ENCODE measurements at regions not wholly inside any gene's neighbourhood (a gene's known extent, or its start where the extent isn't known, plus 50 kb on each side); places are given as distances from the start of the nearest gene placed in this dataset.

- Histone ChIP-seq H3K27ac (ENCODE audit: low read depth in 2 of 2, low read length in 2 of 2) (no peak overlapping the region), H3K9ac (ENCODE audit: low read length in 3 of 3) (no peak overlapping the region), H3K4me1 (ENCODE audit: control insufficient read depth in 2 of 3, insufficient read depth in 2 of 3, low read depth in 1 of 3, low read length in 3 of 3) (no peaks in the 10 kb centered on the region), H3K4me3 (ENCODE audit: low read length in 3 of 3) (no peak overlapping the region), H3K9me3 (ENCODE audit: control insufficient read depth in 2 of 3, insufficient read depth in 1 of 3, low read length in 3 of 3) (no peaks in the 10 kb centered on the region), H3K36me3 (ENCODE audit: control insufficient read depth in 2 of 3, insufficient read depth in 3 of 3, low read length in 3 of 3) (no peaks in the 10 kb centered on the region), H3K27me3 (ENCODE audit: control insufficient read depth, insufficient read depth, low read length) (no peaks in the 10 kb centered on the region)
- FAIRE-seq (no peak), DNase-seq (no peak)
- TF ChIP-seq CTCF (IDR thresholded peaks at IDR 0.05; ENCODE audit: borderline replicate concordance, extremely low read depth, insufficient read depth) = peak; percentile 27
- intact Hi-C loops (cut with DNase I) = no loop called here
Measured at GRCh38 chr4:23614284-23614892, 275.5 kb downstream of the PPARGC1A start.

- no peak overlapping the region for H3K9ac ChIP-seq (ENCODE audit: low read length in 3 of 3)
- no peaks in the 10 kb centered on the region for H3K4me1 ChIP-seq (ENCODE audit: control insufficient read depth in 2 of 3, insufficient read depth in 2 of 3, low read depth in 1 of 3, low read length in 3 of 3)
- no peaks in the 10 kb centered on the region for H3K36me3 ChIP-seq (ENCODE audit: control insufficient read depth in 2 of 3, insufficient read depth in 3 of 3, low read length in 3 of 3)
- no peaks in the 10 kb centered on the region for H3K9me3 ChIP-seq (ENCODE audit: control insufficient read depth in 2 of 3, insufficient read depth in 1 of 3, low read length in 3 of 3)
- no peak for DNase-seq
- no peak for TF ChIP-seq CTCF (IDR thresholded peaks at IDR 0.05; ENCODE audit: borderline replicate concordance, extremely low read depth, insufficient read depth)
- no peak overlapping the region for H3K4me3 ChIP-seq (ENCODE audit: low read length in 3 of 3)
- no peaks in the 10 kb centered on the region for H3K27me3 ChIP-seq (ENCODE audit: control insufficient read depth, insufficient read depth, low read length)
- intact Hi-C loops (cut with DNase I) = no loop called here
- no peak for FAIRE-seq
- no peak overlapping the region for H3K27ac ChIP-seq (ENCODE audit: low read depth in 2 of 2, low read length in 2 of 2)
Measured at GRCh38 chr4:23613782-23614181, 276.1 kb downstream of the PPARGC1A start.

- no peak overlapping the region for H3K27ac ChIP-seq (ENCODE audit: low read depth in 2 of 2, low read length in 2 of 2)
- H3K9me3 ChIP-seq (ENCODE audit: control insufficient read depth in 2 of 3, insufficient read depth in 1 of 3, low read length in 3 of 3) = no peaks in the 10 kb centered on the region
- no peaks in the 10 kb centered on the region for H3K36me3 ChIP-seq (ENCODE audit: control insufficient read depth in 2 of 3, insufficient read depth in 3 of 3, low read length in 3 of 3)
- no peaks in the 10 kb centered on the region for H3K27me3 ChIP-seq (ENCODE audit: control insufficient read depth, insufficient read depth, low read length)
- H3K9ac ChIP-seq (ENCODE audit: low read length in 3 of 3) = no peak overlapping the region
- DNase-seq = peak in 1 of 5 donors; percentile 30
- TF ChIP-seq CTCF (IDR thresholded peaks at IDR 0.05; ENCODE audit: borderline replicate concordance, extremely low read depth, insufficient read depth) = no peak
- FAIRE-seq = no peak
- H3K4me3 ChIP-seq (ENCODE audit: low read length in 3 of 3) = no peak overlapping the region
- intact Hi-C loops (cut with DNase I) = no loop called here
- no peaks in the 10 kb centered on the region for H3K4me1 ChIP-seq (ENCODE audit: control insufficient read depth in 2 of 3, insufficient read depth in 2 of 3, low read depth in 1 of 3, low read length in 3 of 3)
Measured at GRCh38 chr4:23602720-23603119, 287.1 kb downstream of the PPARGC1A start.

GRCh38 chr4:23594125-23594524, 295.7 kb downstream of the PPARGC1A start:
- Histone ChIP-seq H3K4me1 (ENCODE audit: control insufficient read depth in 2 of 3, insufficient read depth in 2 of 3, low read depth in 1 of 3, low read length in 3 of 3) (no peaks in the 10 kb centered on the region), H3K9ac (ENCODE audit: low read length in 3 of 3) (no peak overlapping the region), H3K9me3 (ENCODE audit: control insufficient read depth in 2 of 3, insufficient read depth in 1 of 3, low read length in 3 of 3) (no peaks in the 10 kb centered on the region), H3K4me3 (ENCODE audit: low read length in 3 of 3) (no peak overlapping the region), H3K27me3 (ENCODE audit: control insufficient read depth, insufficient read depth, low read length) (no peaks in the 10 kb centered on the region), H3K27ac (ENCODE audit: low read depth in 2 of 2, low read length in 2 of 2) (no peak overlapping the region), H3K36me3 (ENCODE audit: control insufficient read depth in 2 of 3, insufficient read depth in 3 of 3, low read length in 3 of 3) (no peaks in the 10 kb centered on the region)
- no peak for TF ChIP-seq CTCF (IDR thresholded peaks at IDR 0.05; ENCODE audit: borderline replicate concordance, extremely low read depth, insufficient read depth)
- no peak for FAIRE-seq
- DNase-seq = no peak
- intact Hi-C loops (cut with DNase I) = no loop called here
